ENCODE measurements at regions not wholly inside any gene's neighbourhood (a gene's known extent, or its start where the extent isn't known, plus 50 kb on each side); places are given as distances from the start of the nearest gene placed in this dataset.

GRCh38 chr14:71359823-71360222, 452.6 kb downstream of the PCNX1 start:
- TF ChIP-seq CTCF (conservative IDR thresholded peaks at IDR 0.05; ENCODE audit: low read depth, low read length) = no peak
- no peak for TF ChIP-seq RFX5 (IDR thresholded peaks at IDR 0.05; ENCODE audit: low read depth, low read length)
- no peak for TF ChIP-seq FOS (IDR thresholded peaks at IDR 0.05; ENCODE audit: low read depth, low read length)
- no peak for TF ChIP-seq MAFK (IDR thresholded peaks at IDR 0.05; ENCODE audit: low read depth, low read length)
- no peak for TF ChIP-seq CEBPB (IDR thresholded peaks at IDR 0.05; ENCODE audit: low read depth, low read length)
- TF ChIP-seq POLR2A (IDR thresholded peaks at IDR 0.05; ENCODE audit: low read depth, low read length) = no peak
- no peak for TF ChIP-seq RAD21 (IDR thresholded peaks at IDR 0.05; ENCODE audit: low read length)
